Muscle of arm (tissue), 1 donor: ENCODE measurements at regions not wholly inside any gene's neighbourhood (a gene's known extent, or its start where the extent isn't known, plus 50 kb on each side); places are given as distances from the start of the nearest gene placed in this dataset.
A peak's percentile ranks its signal among the peaks of the same experiment; 100 is the strongest.

Experiments used
- DNase-seq: peaks from one replicate; pipeline ENCODE4 v3.0.0-alpha.2; 2013

- no peak for DNase-seq
These were observed 50.0 kb upstream of the DOCK9 start for GRCh38 chr13:99027661-99028425.

- no peak for DNase-seq
These were observed 51.0 kb upstream of the DOCK9 start for GRCh38 chr13:99028890-99029289.

GRCh38 chr13:99029576-99029975 lies 51.7 kb upstream of the DOCK9 start:
- DNase-seq, result no peak

DNA sequence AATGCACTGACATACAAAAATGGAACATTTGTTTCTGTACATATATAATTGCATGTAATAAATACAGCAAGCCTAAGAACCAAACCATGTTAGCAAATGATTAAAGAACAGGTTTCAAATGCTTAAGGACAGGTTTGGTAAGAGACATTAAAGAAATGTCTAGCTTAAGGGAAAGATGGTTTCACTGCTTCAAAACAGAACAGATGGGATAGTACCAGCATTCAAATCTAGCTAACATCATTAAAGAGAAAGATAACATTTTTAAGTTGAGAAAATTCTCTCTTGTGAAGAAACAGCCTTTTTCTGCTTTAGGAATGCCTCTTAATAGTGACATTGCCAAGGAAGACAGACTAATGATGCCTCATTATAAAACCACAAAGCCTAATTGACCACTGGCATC lies 52.5 kb upstream of the DOCK9 start:
- DNase-seq, result no peak

DNA sequence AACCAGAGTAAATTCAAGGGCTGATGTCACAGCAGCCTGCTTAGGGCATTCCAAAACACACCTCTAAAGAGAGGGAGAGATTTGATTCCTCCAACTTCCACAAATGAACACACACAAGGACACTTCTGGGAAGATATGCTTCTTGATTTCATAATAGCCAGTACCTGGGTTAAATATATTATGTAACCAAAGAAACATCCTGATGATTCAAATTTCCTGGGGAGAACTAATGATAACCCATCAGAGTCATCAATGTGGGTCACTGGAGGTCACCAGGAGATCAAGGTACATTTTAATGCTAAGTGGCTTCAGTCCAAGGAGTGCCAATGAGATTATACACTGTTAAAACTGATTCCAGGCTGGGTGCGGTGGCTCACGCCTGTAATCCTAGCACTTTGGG lies 54.0 kb upstream of the DOCK9 start:
- DNase-seq, result no peak

DNA sequence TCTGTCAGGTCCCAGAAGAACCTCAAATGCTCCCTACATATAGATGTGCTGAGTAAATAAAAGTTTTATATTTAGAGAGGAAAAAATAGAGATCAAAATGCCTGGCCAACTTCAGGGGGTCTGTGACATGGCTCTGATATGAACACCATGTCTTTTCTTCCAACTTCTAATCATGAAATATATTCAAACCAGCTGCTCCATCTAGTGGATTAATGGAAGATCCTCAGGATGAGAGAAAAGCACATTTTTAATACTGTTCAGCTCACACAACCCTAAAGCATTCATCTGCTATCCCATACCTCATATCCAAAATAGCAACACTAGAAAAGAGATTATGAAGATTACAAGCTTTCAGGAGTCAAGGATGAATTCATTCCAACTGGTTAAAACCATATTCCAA lies 56.0 kb upstream of the DOCK9 start:
- peak; percentile 35 for DNase-seq

DNA sequence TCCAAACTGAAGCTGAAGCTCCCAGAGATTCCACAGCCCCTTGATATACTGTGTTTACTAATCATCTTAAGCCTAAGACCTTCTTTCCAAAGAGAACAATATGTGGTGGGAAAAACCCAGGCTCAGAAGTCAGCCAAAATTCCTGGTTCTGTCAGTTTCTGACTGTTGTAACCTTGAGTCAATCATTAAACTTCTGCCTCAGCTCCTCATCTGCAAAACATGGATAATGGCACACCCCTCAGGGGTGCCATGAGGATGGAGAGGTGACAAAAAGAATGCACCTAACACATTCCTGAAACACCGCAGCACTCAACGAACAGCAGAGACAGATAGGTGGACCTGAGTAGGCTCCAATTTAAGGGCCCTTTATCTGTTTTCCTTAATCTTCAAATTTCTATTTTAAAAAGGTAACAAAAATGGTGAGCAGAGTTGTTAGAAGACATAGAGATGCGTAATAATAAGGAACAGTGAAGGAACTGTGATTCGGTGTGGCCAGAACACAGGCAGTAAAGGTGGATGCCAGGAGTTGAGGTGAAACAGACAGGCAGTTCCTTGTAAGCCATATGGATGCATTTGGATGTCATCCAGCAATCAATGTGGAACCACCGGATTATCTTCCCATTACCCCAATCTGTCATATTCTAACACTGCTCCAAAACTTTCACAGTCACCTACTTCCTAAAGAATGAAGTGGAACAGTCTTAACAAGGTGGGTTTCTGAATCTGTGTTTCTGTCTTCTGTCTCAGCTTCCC lies 56.6 kb upstream of the DOCK9 start:
- no peak for DNase-seq

DNA sequence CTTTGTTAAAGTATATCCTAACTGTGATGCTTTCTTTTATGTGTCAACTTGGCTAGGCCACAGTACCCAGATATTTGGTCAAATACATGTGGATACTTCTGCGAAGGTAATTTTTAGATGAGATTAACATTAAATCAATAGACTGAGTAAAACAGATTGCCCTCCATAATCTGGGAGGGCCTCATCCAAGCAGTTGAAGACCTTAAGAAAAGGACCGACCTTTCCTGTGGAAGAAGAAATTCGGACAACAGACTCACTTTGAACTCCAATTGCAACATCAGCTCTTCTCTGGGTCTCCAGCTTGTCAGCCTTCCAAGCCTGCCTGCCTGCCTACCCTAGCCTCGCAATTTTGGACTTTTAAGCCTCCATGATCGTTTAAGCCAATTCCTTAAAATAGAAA lies 57.9 kb upstream of the DOCK9 start:
- DNase-seq, result no peak

- no peak for DNase-seq
These were observed 59.9 kb upstream of the DOCK9 start for GRCh38 chr13:99037756-99038155.

DNA sequence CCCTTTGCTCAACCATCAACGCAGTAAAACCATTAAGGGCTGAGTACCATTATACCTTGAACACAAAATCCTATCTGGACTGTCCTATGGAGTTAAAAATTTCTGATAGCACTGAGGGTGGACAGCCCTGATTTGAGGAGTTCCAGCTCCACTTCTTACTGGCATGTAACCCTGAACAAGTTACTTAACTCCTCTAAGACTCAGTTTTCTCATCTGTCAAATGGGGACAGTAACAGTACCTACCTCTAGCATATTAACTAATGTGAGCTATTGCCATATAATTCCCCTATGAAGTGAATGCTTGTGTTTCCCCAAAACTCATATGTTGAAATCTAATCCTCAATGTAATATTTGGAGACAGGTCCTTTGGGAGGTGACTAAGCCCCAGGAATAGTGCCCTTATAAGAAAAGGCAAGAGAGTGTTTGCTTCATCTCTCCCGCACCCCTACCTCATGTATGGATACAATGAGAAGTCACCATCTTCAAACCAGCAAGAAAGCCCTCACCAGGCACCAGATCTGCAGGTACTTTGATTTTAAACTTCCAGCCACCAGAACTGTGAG lies 61.9 kb upstream of the DOCK9 start:
- DNase-seq, result no peak

- DNase-seq, result no peak
These were observed 62.8 kb upstream of the DOCK9 start for GRCh38 chr13:99040536-99041131.

- DNase-seq, result no peak
These were observed 63.5 kb upstream of the DOCK9 start for GRCh38 chr13:99041337-99041736.

GRCh38 chr13:99041788-99042187 lies 63.9 kb upstream of the DOCK9 start:
- DNase-seq, result no peak

DNA sequence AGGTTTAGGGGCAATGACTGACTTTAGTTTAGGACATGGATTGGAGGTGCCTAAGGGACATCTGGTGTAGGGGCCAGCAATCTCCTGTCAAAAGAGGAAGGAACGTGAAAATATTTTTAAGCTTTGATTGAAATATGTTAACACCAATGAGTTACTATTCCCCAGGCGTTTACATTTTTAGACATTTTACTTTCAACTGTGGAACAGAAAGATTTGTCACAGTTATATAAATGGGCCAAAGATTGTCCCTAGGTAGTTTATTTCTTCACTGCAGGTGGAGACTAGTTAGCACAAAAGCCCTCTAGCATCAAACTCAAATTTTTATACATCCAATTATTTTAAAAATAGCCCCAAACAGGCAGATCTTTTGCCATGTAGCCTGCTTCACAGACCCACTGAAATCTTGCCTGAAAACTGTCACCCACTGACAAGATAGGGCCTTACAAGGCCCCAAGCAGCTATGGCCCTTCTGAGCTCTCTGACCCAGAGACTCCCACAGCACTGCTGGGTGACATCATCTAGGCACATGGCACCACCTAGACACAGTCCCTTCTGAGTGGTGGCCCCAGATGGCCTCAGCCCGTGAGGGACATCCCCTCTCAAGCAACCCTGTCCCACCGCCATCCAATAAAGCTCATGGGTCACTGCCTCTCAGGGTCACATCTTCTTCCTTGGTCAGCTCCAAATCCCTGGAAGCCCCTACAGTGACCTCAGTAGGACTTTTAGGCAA lies 64.8 kb upstream of the DOCK9 start:
- DNase-seq, result no peak

- no peak for DNase-seq
These were observed 66.0 kb upstream of the DOCK9 start for GRCh38 chr13:99043831-99044231.

- no peak for DNase-seq
These were observed 66.9 kb upstream of the DOCK9 start for GRCh38 chr13:99044764-99045163.

DNA sequence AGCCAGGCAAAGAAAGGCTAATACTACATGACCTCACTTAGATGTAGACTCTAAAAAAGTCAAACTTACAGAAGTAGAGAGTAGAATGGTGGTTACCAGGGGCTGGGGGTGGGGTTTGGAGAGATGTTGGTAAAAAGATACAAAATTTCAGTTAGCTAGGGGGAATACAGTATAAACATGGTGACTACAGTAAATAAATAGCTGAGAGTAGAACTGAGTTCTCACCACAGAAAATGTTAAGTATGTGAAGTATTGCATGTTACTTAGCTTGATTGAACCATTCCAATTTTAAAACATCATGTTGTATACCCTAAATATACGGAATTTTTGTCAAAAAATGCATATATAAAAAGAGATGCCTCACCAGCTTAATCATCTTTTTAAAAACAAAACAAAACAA lies 67.5 kb upstream of the DOCK9 start:
- no peak for DNase-seq

DNA sequence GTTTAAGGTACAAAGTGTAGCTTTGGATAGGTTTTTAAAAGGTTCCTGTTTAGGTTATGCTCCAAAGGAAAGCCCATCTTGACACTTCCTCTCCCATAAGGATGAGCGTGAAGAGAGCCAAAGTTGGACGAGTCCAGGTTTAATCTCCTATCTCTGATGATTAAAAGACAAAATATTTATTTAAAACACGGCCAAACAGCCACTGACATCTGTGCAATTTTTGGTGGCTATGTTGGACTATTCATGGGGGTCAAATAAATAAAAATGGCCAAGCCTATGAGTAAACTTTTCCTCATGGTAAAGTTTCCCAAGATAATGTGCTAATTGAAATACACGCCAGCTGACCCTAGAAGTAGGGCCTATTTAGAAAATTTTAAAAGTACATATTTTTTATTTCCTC lies 69.0 kb upstream of the DOCK9 start:
- no peak for DNase-seq

- DNase-seq, result no peak
These were observed 73.2 kb upstream of the DOCK9 start for GRCh38 chr13:99050983-99051488.

- DNase-seq, result no peak
These were observed 74.0 kb upstream of the DOCK9 start for GRCh38 chr13:99051768-99052455.

DNA sequence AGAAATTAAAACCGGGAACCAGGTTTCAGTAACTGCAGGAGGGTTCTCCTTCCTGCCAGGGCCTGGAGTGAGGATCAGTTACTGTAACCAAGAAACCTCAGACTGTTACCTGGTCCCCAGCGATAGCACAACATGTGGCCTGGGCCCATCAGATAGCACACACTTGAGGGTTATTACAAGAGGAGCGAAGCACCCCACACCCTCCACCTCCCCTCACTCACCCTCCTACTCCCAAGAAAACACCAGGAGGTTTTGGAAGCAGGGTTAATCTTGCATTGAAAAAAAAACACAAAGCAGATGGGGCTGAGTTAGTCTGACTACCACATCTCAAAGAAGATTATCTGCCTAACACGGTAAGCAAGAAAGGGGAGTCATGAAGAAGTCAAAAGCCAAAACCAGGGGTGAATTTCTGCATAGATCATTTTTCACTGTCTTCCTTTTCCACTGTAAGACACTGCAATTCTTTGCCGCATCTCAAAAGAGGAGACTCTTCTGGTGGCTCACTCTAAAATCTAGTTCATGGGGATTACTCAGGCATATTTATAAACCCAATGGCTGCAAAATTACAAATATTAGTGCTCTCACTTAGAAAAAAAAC lies 75.9 kb upstream of the DOCK9 start:
- DNase-seq, result no peak
